Neural cell (in vitro differentiated cells): ENCODE measurements at regions not wholly inside any gene's neighbourhood (a gene's known extent, or its start where the extent isn't known, plus 50 kb on each side); places are given as distances from the start of the nearest gene placed in this dataset.

Experiments
- H2AFZ ChIP-seq: fragments of 200-600, 300-800 bp; sonication (generic), shearing (Covaris generic); 2 replicates; pipeline ENCODE4 v1.6.0; 2014; ENCODE audit warnings: low read depth, mild to moderate bottlenecking, antibody characterized with exemption, low read length, moderate library complexity
- H3F3A ChIP-seq: fragments of 200-600 bp; shearing (Covaris generic); 2 replicates; pipeline ENCODE4 v1.6.1; 2016; ENCODE audit warnings: mild to moderate bottlenecking, moderate library complexity, mixed read lengths, antibody characterized with exemption, low read length; ENCODE audit not compliant: insufficient read depth, poor library complexity, severe bottlenecking
- H3K27ac ChIP-seq: fragments of 200-600, 300-800 bp; sonication (generic), shearing (Covaris generic); 2 replicates; pipeline ENCODE4 v1.5.1; 2014; ENCODE audit warnings: mild to moderate bottlenecking, low read length, moderate library complexity
- H3K27me3 ChIP-seq: fragments of 300-800, 200-600 bp; sonication (generic), shearing (Covaris generic); 2 replicates; pipeline ENCODE4 v1.6.0; 2014; ENCODE audit warnings: mild to moderate bottlenecking, low read depth, low read length, moderate library complexity; ENCODE audit not compliant: insufficient read depth
- H3K36me3 ChIP-seq: fragments of 300-800, 200-600 bp; sonication (generic), shearing (Covaris generic); 2 replicates; pipeline ENCODE4 v1.5.1; 2014; ENCODE audit warnings: mild to moderate bottlenecking, antibody characterized with exemption, low read length, moderate library complexity; ENCODE audit not compliant: insufficient read depth
- H3K4me2 ChIP-seq: fragments of 300-800, 200-600 bp; sonication (generic), shearing (Covaris generic); 2 replicates; pipeline ENCODE4 v1.6.0; 2014; ENCODE audit warnings: mild to moderate bottlenecking, low read length
- H3K4me3 ChIP-seq: fragments of 300-800, 200-600 bp; sonication (generic), shearing (Covaris generic); 2 replicates; pipeline ENCODE4 v1.5.1; 2014; ENCODE audit warnings: mild to moderate bottlenecking, low read length, moderate library complexity
- H3K79me2 ChIP-seq: fragments of 200-600 bp; shearing (Covaris generic); replicated peaks from 2 replicates; pipeline ENCODE4 v1.6.0; 2014; ENCODE audit warnings: mild to moderate bottlenecking, low read length, moderate library complexity; ENCODE audit not compliant: insufficient read depth
- H3K9ac ChIP-seq: fragments of 300-800, 200-600 bp; sonication (generic), shearing (Covaris generic); 2 replicates; pipeline ENCODE4 v1.6.1; 2016; ENCODE audit warnings: mild to moderate bottlenecking, low read length, mixed read lengths
- H3K9me2 ChIP-seq: fragments of 200-600 bp; shearing (Covaris generic); 2 replicates; pipeline ENCODE4 v1.6.1; 2016; ENCODE audit warnings: mild to moderate bottlenecking, low read length, mixed read lengths; ENCODE audit not compliant: insufficient read depth
- H3K9me3 ChIP-seq: fragments of 200-600, 300-800 bp; sonication (generic), shearing (Covaris generic); 2 replicates; pipeline ENCODE4 v1.6.1; 2016; ENCODE audit warnings: mild to moderate bottlenecking, mixed run types, low read length, moderate library complexity, mixed read lengths
- H4K20me1 ChIP-seq: fragments of 200-600 bp; shearing (Covaris generic); 2 replicates; pipeline ENCODE4 v1.6.1; 2016; ENCODE audit warnings: mild to moderate bottlenecking, mixed run types; ENCODE audit not compliant: insufficient read depth
- EP300 ChIP-seq: fragments of 450-650 bp; conservative IDR thresholded peaks from 2 replicates; pipeline ENCODE4 v1.6.1; 2014; ENCODE audit warnings: antibody characterized with exemption, mild to moderate bottlenecking, moderate library complexity; ENCODE audit not compliant: poor library complexity, severe bottlenecking
- EZH2 ChIP-seq: fragments of 200-600, 300-800 bp; shearing (Covaris generic), sonication (generic); IDR thresholded peaks from 2 replicates; pipeline ENCODE4 v1.6.1; 2014; ENCODE audit warnings: antibody characterized with exemption, low read length, borderline replicate concordance, mild to moderate bottlenecking; ENCODE audit not compliant: insufficient read depth, poor library complexity, severe bottlenecking
- MXI1 ChIP-seq: fragments of 450-650 bp; conservative IDR thresholded peaks from 2 replicates; pipeline ENCODE4 v1.6.1; 2014; ENCODE audit warnings: antibody characterized with exemption, mild to moderate bottlenecking; ENCODE audit not compliant: poor library complexity, severe bottlenecking
- POLR2AphosphoS5 ChIP-seq: IDR thresholded peaks from 2 replicates; pipeline ENCODE4 v1.6.1; 2012
- RAD21 ChIP-seq: fragments of 450-650 bp; conservative IDR thresholded peaks from 2 replicates; pipeline ENCODE4 v1.6.1; 2014; ENCODE audit warnings: antibody characterized with exemption, mild to moderate bottlenecking, moderate library complexity
- SMC3 ChIP-seq: fragments of 450-650 bp; conservative IDR thresholded peaks from 2 replicates; pipeline ENCODE4 v1.6.1; 2014; ENCODE audit warnings: antibody characterized with exemption, mild to moderate bottlenecking, moderate library complexity; ENCODE audit not compliant: poor library complexity
- TAF1 ChIP-seq: IDR thresholded peaks from 2 replicates; pipeline ENCODE4 v1.6.1; 2012; ENCODE audit warnings: low read depth
- TF ChIP-seq, protein P1 (sequence below): fragments of 450-650 bp; IDR thresholded peaks from 2 replicates; pipeline ENCODE4 v1.5.1; 2014; ENCODE audit warnings: antibody characterized with exemption, mild to moderate bottlenecking, moderate library complexity; ENCODE audit not compliant: poor library complexity, severe bottlenecking
- TF ChIP-seq, protein P2 (sequence below): IDR thresholded peaks from 2 replicates; pipeline ENCODE4 v1.6.1; 2012; ENCODE audit warnings: borderline replicate concordance

DNA sequence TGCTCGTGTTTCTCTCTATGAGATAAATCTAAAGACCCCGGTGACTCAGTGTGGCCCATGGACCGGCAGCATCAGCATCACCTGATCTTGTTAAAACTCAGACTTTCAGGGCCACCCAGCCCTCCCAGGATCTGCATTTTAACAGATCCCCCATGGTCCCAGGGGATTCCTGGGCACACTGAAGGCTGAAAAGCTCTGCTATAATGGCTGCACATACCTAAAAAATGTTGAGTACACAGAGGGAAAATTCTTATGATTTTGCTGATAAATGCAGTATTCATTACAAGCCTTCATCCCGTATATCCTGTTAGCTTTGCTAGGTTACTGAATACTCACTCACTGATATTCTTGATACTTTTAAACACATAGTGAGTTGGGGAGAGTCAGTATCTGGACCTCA is 200.5 kb downstream of the MYLK4 start:
- no peak overlapping the region for H3K27ac ChIP-seq

DNA sequence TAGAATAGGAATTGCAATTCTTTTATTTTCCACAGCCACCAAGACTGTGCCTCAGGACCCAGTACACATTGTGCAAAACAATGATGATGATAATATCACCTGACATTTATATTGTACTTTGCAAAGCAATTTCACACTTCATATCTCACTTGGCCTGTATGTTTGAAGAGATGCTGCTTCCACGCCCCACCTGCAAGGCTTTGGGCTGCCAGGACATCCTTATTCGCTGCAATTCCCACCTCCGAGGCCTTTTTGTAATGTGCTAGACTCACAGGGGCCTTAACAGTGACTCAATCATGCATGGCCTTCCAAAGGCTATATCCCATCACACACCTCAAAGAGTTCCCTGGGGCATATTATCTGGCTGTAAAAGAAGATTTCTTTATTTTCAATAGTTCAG is 200.9 kb downstream of the MYLK4 start:
- no peak for TF ChIP-seq SMC3
- no peak for TF ChIP-seq TAF1
- TF ChIP-seq, protein P1, sequence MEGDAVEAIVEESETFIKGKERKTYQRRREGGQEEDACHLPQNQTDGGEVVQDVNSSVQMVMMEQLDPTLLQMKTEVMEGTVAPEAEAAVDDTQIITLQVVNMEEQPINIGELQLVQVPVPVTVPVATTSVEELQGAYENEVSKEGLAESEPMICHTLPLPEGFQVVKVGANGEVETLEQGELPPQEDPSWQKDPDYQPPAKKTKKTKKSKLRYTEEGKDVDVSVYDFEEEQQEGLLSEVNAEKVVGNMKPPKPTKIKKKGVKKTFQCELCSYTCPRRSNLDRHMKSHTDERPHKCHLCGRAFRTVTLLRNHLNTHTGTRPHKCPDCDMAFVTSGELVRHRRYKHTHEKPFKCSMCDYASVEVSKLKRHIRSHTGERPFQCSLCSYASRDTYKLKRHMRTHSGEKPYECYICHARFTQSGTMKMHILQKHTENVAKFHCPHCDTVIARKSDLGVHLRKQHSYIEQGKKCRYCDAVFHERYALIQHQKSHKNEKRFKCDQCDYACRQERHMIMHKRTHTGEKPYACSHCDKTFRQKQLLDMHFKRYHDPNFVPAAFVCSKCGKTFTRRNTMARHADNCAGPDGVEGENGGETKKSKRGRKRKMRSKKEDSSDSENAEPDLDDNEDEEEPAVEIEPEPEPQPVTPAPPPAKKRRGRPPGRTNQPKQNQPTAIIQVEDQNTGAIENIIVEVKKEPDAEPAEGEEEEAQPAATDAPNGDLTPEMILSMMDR, result no peak
- no peak for TF ChIP-seq EP300
- TF ChIP-seq MXI1, result no peak
- TF ChIP-seq, protein P2, sequence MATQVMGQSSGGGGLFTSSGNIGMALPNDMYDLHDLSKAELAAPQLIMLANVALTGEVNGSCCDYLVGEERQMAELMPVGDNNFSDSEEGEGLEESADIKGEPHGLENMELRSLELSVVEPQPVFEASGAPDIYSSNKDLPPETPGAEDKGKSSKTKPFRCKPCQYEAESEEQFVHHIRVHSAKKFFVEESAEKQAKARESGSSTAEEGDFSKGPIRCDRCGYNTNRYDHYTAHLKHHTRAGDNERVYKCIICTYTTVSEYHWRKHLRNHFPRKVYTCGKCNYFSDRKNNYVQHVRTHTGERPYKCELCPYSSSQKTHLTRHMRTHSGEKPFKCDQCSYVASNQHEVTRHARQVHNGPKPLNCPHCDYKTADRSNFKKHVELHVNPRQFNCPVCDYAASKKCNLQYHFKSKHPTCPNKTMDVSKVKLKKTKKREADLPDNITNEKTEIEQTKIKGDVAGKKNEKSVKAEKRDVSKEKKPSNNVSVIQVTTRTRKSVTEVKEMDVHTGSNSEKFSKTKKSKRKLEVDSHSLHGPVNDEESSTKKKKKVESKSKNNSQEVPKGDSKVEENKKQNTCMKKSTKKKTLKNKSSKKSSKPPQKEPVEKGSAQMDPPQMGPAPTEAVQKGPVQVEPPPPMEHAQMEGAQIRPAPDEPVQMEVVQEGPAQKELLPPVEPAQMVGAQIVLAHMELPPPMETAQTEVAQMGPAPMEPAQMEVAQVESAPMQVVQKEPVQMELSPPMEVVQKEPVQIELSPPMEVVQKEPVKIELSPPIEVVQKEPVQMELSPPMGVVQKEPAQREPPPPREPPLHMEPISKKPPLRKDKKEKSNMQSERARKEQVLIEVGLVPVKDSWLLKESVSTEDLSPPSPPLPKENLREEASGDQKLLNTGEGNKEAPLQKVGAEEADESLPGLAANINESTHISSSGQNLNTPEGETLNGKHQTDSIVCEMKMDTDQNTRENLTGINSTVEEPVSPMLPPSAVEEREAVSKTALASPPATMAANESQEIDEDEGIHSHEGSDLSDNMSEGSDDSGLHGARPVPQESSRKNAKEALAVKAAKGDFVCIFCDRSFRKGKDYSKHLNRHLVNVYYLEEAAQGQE, result no peak
- no peak for TF ChIP-seq EZH2
- TF ChIP-seq RAD21, result no peak
- Histone ChIP-seq H3K4me2 (no peak overlapping the region), H3F3A (no peaks in the 10 kb centered on the region), H3K27me3 (no peaks in the 10 kb centered on the region), H3K79me2 (no peaks in the 10 kb centered on the region), H3K9ac (no peak overlapping the region), H4K20me1 (no peaks in the 10 kb centered on the region), H3K4me3 (no peak overlapping the region), H3K9me2 (no peaks in the 10 kb centered on the region), H3K27ac (no peak overlapping the region), H3K9me3 (no peaks in the 10 kb centered on the region), H3K36me3 (no peaks in the 10 kb centered on the region), H2AFZ (no peak overlapping the region)

More for the DNA sequence above, 200.5 kb downstream of the MYLK4 start:
- Histone ChIP-seq H3K9me2 (no peaks in the 10 kb centered on the region), H3K27me3 (no peaks in the 10 kb centered on the region), H2AFZ (no peak overlapping the region), H3F3A (no peaks in the 10 kb centered on the region), H4K20me1 (no peaks in the 10 kb centered on the region), H3K36me3 (no peaks in the 10 kb centered on the region), H3K9me3 (no peaks in the 10 kb centered on the region), H3K9ac (no peak overlapping the region), H3K4me3 (no peak overlapping the region), H3K4me2 (no peak overlapping the region), H3K79me2 (no peaks in the 10 kb centered on the region)
- TF ChIP-seq SMC3 (no peak), MXI1 (no peak), EZH2 (no peak), EP300 (no peak), POLR2AphosphoS5 (no peak), TAF1 (no peak), RAD21 (no peak)
- TF ChIP-seq, protein P2, result no peak
- TF ChIP-seq, protein P1, result no peak
